ENCODE measurements at regions not wholly inside any gene's neighbourhood (a gene's known extent, or its start where the extent isn't known, plus 50 kb on each side); places are given as distances from the start of the nearest gene placed in this dataset.

DNA sequence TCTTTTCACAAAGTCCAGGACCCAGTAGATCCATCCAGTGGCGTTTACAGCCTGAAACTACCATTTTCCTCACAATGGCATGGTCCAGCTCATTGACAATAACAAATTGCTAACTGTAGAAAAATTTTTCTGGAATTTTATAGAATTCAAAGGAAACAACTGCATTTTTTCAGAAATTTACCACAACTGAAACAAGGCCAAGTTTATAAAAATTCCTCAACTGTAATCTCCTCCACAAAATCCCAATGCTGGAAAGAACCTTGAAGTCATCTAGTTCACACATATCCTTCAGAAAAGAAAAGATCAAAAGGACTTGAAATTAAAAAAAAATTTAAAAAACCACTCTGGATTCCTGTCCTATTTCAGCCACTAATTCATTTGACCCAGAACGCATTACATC lies 226.0 kb upstream of the CTAGE1 start:
- H3K4me3 ChIP-seq (replicated peaks; ENCODE audit: low read depth, low read length): no peak overlapping the region
- TF ChIP-seq, protein P1, sequence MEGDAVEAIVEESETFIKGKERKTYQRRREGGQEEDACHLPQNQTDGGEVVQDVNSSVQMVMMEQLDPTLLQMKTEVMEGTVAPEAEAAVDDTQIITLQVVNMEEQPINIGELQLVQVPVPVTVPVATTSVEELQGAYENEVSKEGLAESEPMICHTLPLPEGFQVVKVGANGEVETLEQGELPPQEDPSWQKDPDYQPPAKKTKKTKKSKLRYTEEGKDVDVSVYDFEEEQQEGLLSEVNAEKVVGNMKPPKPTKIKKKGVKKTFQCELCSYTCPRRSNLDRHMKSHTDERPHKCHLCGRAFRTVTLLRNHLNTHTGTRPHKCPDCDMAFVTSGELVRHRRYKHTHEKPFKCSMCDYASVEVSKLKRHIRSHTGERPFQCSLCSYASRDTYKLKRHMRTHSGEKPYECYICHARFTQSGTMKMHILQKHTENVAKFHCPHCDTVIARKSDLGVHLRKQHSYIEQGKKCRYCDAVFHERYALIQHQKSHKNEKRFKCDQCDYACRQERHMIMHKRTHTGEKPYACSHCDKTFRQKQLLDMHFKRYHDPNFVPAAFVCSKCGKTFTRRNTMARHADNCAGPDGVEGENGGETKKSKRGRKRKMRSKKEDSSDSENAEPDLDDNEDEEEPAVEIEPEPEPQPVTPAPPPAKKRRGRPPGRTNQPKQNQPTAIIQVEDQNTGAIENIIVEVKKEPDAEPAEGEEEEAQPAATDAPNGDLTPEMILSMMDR (IDR thresholded peaks at IDR 0.05; ENCODE audit: insufficient read depth, low read length, poor library complexity, severe bottlenecking): no peak
- no peak for DNase-seq (ENCODE audit: extremely low read depth, insufficient read length)

DNA sequence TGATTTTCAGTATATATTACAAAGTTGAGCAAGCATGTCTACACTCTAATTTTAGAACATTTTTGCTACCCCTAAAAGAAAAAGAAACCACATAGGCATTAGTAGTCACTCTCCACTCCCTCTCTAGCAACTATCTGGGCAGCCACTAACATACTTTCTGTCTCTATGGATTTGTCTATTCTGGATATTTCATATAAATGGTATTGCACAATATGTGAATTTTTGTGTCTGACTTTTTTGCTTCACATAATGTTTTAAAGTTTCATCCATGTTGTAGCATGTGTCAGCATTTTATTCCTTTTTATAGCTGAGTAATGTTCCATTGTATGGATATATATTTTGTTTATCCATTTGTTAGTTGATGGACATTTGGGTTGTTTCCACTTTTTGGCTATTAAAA lies 232.5 kb upstream of the CTAGE1 start:
- no peaks in the 10 kb centered on the region for H3K27me3 ChIP-seq (replicated peaks; ENCODE audit: control insufficient read depth, insufficient read depth, low read length)
- no peak for DNase-seq (ENCODE audit: extremely low read depth, insufficient read length)
- H3K36me3 ChIP-seq (ENCODE audit: control insufficient read depth, insufficient read depth, low read length): no peaks in the 10 kb centered on the region
- TF ChIP-seq, protein P1 (IDR thresholded peaks at IDR 0.05; ENCODE audit: insufficient read depth, low read length, poor library complexity, severe bottlenecking): no peak
- H3K4me3 ChIP-seq (replicated peaks; ENCODE audit: low read depth, low read length): no peak overlapping the region

More for the DNA sequence above, 226.0 kb upstream of the CTAGE1 start:
- no peaks in the 10 kb centered on the region for H3K27me3 ChIP-seq (replicated peaks; ENCODE audit: control insufficient read depth, insufficient read depth, low read length)
- H3K36me3 ChIP-seq (ENCODE audit: control insufficient read depth, insufficient read depth, low read length): no peaks in the 10 kb centered on the region

DNA sequence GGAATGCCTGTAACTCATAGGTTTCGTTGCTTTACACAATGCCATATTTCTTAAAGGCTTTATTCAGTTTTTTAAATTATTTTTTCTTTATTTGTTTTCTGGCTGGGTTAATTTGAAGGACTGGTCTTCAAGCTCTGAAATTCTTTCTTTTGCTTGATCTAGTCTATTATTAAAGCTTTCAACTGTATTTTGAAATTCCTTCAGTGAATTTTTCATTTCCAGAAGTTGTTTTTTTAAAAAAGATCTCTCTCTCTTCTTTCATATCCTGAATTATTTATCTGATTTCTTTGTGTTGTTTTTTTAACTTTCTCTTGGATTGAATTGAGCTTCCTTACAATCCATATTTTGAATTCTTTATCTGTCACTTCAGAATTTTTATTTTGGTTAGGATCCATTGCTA lies 239.9 kb upstream of the CTAGE1 start:
- no peak for DNase-seq (ENCODE audit: extremely low read depth, insufficient read length)
- H3K4me3 ChIP-seq (replicated peaks; ENCODE audit: low read depth, low read length): no peak overlapping the region
- TF ChIP-seq, protein P1 (IDR thresholded peaks at IDR 0.05; ENCODE audit: insufficient read depth, low read length, poor library complexity, severe bottlenecking): no peak
- H3K27me3 ChIP-seq (replicated peaks; ENCODE audit: control insufficient read depth, insufficient read depth, low read length): no peaks in the 10 kb centered on the region
- H3K36me3 ChIP-seq (ENCODE audit: control insufficient read depth, insufficient read depth, low read length): no peaks in the 10 kb centered on the region

DNA sequence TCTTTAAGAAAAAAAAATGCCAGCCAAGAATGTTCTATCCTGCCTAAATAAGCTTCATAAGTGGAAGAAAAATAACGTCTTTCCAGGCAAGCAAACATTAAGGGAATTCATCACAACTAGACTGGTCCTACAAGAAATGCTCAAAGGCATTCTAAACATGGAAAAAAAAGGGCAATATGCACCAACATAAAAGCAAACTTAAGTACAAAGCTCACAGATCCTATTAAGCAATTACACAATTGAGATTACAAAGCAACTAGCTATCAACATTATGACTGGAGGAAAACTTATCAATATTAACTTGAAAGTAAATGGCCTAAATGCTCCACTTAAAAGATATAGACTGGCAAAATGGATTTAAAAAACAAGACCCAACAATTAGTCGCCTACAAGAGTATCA lies 240.6 kb upstream of the CTAGE1 start:
- DNase-seq (ENCODE audit: extremely low read depth, insufficient read length): no peak
- no peak overlapping the region for H3K4me3 ChIP-seq (replicated peaks; ENCODE audit: low read depth, low read length)
- H3K36me3 ChIP-seq (ENCODE audit: control insufficient read depth, insufficient read depth, low read length): no peaks in the 10 kb centered on the region
- TF ChIP-seq, protein P1 (IDR thresholded peaks at IDR 0.05; ENCODE audit: insufficient read depth, low read length, poor library complexity, severe bottlenecking): no peak
- no peaks in the 10 kb centered on the region for H3K27me3 ChIP-seq (replicated peaks; ENCODE audit: control insufficient read depth, insufficient read depth, low read length)

DNA sequence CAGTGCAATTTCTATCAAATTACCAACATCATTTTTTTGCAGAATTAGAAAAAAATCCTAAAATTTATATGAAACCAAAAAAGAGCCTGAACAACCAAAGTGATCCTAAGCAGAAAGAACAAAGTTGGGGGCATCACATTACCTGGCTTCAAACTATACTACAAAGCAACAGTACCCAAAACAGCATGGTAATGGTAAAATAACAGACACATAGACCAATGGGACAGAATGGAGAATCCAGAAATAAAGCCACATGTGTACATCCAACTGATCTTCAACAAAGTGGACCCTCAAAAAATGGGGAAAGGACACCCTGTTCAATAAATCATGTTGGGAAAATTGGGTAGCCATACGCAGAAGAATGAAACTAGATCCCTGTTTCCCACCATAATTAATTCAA lies 245.7 kb upstream of the CTAGE1 start:
- no peaks in the 10 kb centered on the region for H3K36me3 ChIP-seq (ENCODE audit: control insufficient read depth, insufficient read depth, low read length)
- DNase-seq (ENCODE audit: extremely low read depth, insufficient read length): no peak
- no peaks in the 10 kb centered on the region for H3K27me3 ChIP-seq (replicated peaks; ENCODE audit: control insufficient read depth, insufficient read depth, low read length)
- no peak overlapping the region for H3K4me3 ChIP-seq (replicated peaks; ENCODE audit: low read depth, low read length)
- TF ChIP-seq, protein P1 (IDR thresholded peaks at IDR 0.05; ENCODE audit: insufficient read depth, low read length, poor library complexity, severe bottlenecking): no peak

DNA sequence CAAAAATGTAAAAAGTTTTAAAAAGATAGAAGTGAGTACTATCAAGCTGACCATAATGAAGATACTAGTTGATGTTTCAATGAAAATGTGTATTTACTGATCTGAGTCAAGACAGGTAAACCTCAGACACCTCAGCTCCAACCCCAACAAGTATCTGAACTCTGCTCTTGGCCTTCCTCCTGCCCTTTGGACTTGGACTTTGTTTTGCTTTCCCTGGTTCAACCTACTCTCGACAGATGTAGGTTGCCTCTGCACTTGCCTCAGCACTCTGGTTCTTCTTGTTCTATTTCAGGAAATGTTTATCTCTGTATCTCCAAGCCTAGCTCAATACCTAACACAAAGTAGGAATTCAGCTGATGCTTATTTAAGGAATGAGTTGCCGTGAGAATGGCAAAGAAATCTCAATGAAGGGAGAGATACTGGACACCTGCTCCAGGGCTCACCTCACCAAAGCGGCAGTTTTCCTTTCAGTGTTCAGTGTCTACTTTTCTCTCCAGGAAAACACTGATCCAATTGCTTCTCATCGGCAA lies 248.8 kb upstream of the CTAGE1 start:
- Histone ChIP-seq H3K36me3 (ENCODE audit: control insufficient read depth, insufficient read depth, low read length) (no peaks in the 10 kb centered on the region), H3K27me3 (replicated peaks; ENCODE audit: control insufficient read depth, insufficient read depth, low read length) (no peaks in the 10 kb centered on the region), H3K4me3 (replicated peaks; ENCODE audit: low read depth, low read length) (no peak overlapping the region)
- DNase-seq (ENCODE audit: extremely low read depth, insufficient read length): no peak
- TF ChIP-seq, protein P1 (IDR thresholded peaks at IDR 0.05; ENCODE audit: insufficient read depth, low read length, poor library complexity, severe bottlenecking): no peak
